ENCODE measurements at regions not wholly inside any gene's neighbourhood (a gene's known extent, or its start where the extent isn't known, plus 50 kb on each side); places are given as distances from the start of the nearest gene placed in this dataset.
A peak's percentile ranks its signal among the peaks of the same experiment; 100 is the strongest.
"Not testable (repeated sequence)": the region's sequence is repeated elsewhere in the genome, so short reads cannot be mapped to it uniquely, and the experiment has no call there.

GRCh38 chr3:198147993-198148392 lies 188.0 kb downstream of the LMLN start:
- not testable (repeated sequence) for DNase-seq (ENCODE audit: low spot score)

GRCh38 chr3:198149904-198150303 lies 189.9 kb downstream of the LMLN start:
- DNase-seq (ENCODE audit: low spot score): not testable (repeated sequence)

GRCh38 chr3:198151867-198152266 lies 191.8 kb downstream of the LMLN start:
- DNase-seq (ENCODE audit: low spot score): not testable (repeated sequence)

- DNase-seq (ENCODE audit: low spot score): not testable (repeated sequence)
These were observed 195.8 kb downstream of the LMLN start for GRCh38 chr3:198155771-198156170.

GRCh38 chr3:198157231-198157868 lies 197.3 kb downstream of the LMLN start:
- not testable (repeated sequence) for DNase-seq (ENCODE audit: low spot score)

- DNase-seq (ENCODE audit: low spot score): not testable (repeated sequence)
These were observed 198.0 kb downstream of the LMLN start for GRCh38 chr3:198158007-198158406.

- DNase-seq (ENCODE audit: low spot score): peak; percentile 49
These were observed 207.5 kb downstream of the LMLN start for GRCh38 chr3:198167339-198168039.

- DNase-seq (ENCODE audit: low spot score): not testable (repeated sequence)
These were observed 210.8 kb downstream of the LMLN start for GRCh38 chr3:198170781-198171180.

GRCh38 chr3:198173080-198173479 lies 213.1 kb downstream of the LMLN start:
- DNase-seq (ENCODE audit: low spot score): not testable (repeated sequence)

- DNase-seq (ENCODE audit: low spot score): not testable (repeated sequence)
These were observed 214.0 kb downstream of the LMLN start for GRCh38 chr3:198173929-198174574.

All from hematopoietic multipotent progenitor cell treated with erythropoietin and hydrocortisone succinate and interleukin-3 and kit ligand, for 17 days (in vitro differentiated cells).